ENCODE measurements at regions not wholly inside any gene's neighbourhood (a gene's known extent, or its start where the extent isn't known, plus 50 kb on each side); places are given as distances from the start of the nearest gene placed in this dataset.

- peaks cover 21% of the 10 kb centered on the region for H3K4me1 ChIP-seq
- DNase-seq: no peak
- no peaks in the 10 kb centered on the region for H3K36me3 ChIP-seq
- intact Hi-C loops (cut with DNase I): loop anchor here (5.0 to 10.0 kb wide), 2 partner anchors 189 to 342 kb away; no protein-coding TSS in a partner anchor
- no peak for TF ChIP-seq CTCF (IDR thresholded peaks at IDR 0.05)
- no peaks in the 10 kb centered on the region for H3K9me3 ChIP-seq
- H3K27me3 ChIP-seq: peaks cover under 1% of the 10 kb centered on the region
- peak overlapping the region; percentile 55 for H3K27ac ChIP-seq
- ATAC-seq: peak; percentile 21
- H3K4me3 ChIP-seq: peak overlapping the region; percentile 52
These were observed 193.3 kb downstream of the KATNAL1 start for GRCh38 chr13:30113983-30114570.

- no peak for DNase-seq
- no peaks in the 10 kb centered on the region for H3K36me3 ChIP-seq
- peak overlapping the region; percentile 12 for H3K27ac ChIP-seq
- TF ChIP-seq CTCF (IDR thresholded peaks at IDR 0.05): no peak
- ATAC-seq: no peak
- intact Hi-C loops (cut with DNase I): loop anchor here (5.0 to 10.0 kb wide), 2 partner anchors 189 to 341 kb away; no protein-coding TSS in a partner anchor
- no peaks in the 10 kb centered on the region for H3K9me3 ChIP-seq
- no peak overlapping the region for H3K4me3 ChIP-seq
- H3K4me1 ChIP-seq: peaks cover 21% of the 10 kb centered on the region
- H3K27me3 ChIP-seq: no peaks in the 10 kb centered on the region
These were observed 193.8 kb downstream of the KATNAL1 start for GRCh38 chr13:30113551-30113950.

- no peaks in the 10 kb centered on the region for H3K9me3 ChIP-seq
- no peaks in the 10 kb centered on the region for H3K27me3 ChIP-seq
- peak; percentile 80 for ATAC-seq
- H3K27ac ChIP-seq: peak overlapping the region; percentile 12
- no peaks in the 10 kb centered on the region for H3K36me3 ChIP-seq
- DNase-seq: peak; percentile 88
- TF ChIP-seq CTCF (IDR thresholded peaks at IDR 0.05): peak; percentile 99
- no peak overlapping the region for H3K4me3 ChIP-seq
- peaks cover 21% of the 10 kb centered on the region for H3K4me1 ChIP-seq
- intact Hi-C loops (cut with DNase I): loop anchor here (5.0 to 10.0 kb wide), 2 partner anchors 188 to 341 kb away; no protein-coding TSS in a partner anchor
These were observed 194.5 kb downstream of the KATNAL1 start for GRCh38 chr13:30112602-30113435.

- ATAC-seq (no peak), DNase-seq (no peak)
- Histone ChIP-seq H3K4me1 (peaks cover 21% of the 10 kb centered on the region), H3K36me3 (no peaks in the 10 kb centered on the region), H3K27me3 (no peaks in the 10 kb centered on the region), H3K27ac (no peak overlapping the region), H3K4me3 (no peak overlapping the region), H3K9me3 (no peaks in the 10 kb centered on the region)
- peak; percentile 7 for TF ChIP-seq CTCF (IDR thresholded peaks at IDR 0.05)
- intact Hi-C loops (cut with DNase I): loop anchor here (5.0 to 10.0 kb wide), 2 partner anchors 187 to 340 kb away; no protein-coding TSS in a partner anchor
These were observed 195.5 kb downstream of the KATNAL1 start for GRCh38 chr13:30111810-30112209.

- no peaks in the 10 kb centered on the region for H3K36me3 ChIP-seq
- no peak for TF ChIP-seq CTCF (IDR thresholded peaks at IDR 0.05)
- H3K9me3 ChIP-seq: no peaks in the 10 kb centered on the region
- DNase-seq: no peak
- H3K27me3 ChIP-seq: no peaks in the 10 kb centered on the region
- no peak overlapping the region for H3K27ac ChIP-seq
- H3K4me3 ChIP-seq: no peak overlapping the region
- no peak for ATAC-seq
- H3K4me1 ChIP-seq: peaks cover 18% of the 10 kb centered on the region
- intact Hi-C loops (cut with DNase I): loop anchor here (5.0 to 10.0 kb wide), 2 partner anchors 186 to 338 kb away; no protein-coding TSS in a partner anchor
These were observed 196.9 kb downstream of the KATNAL1 start for GRCh38 chr13:30110301-30111070.

All from upper lobe of right lung (tissue), 1 donor.